Uterus (tissue), 2 donors: ENCODE measurements at regions not wholly inside any gene's neighbourhood (a gene's known extent, or its start where the extent isn't known, plus 50 kb on each side); places are given as distances from the start of the nearest gene placed in this dataset.

ENCODE experiments used
- CTCF ChIP-seq, 4 experiments: fragments of 200-600 bp in 2 of 4; fragments of 450-650 bp in 2 of 4; sonication (generic) in 2 of 4; IDR thresholded peaks; one replicate each; pipeline ENCODE4 v1.5.1; 2016 to 2019; ENCODE audit warnings: antibody characterized with exemption in 4 of 4, mild to moderate bottlenecking in 2 of 4, moderate library complexity in 1 of 4
- POLR2A ChIP-seq, 2 donors: fragments of 450-650 bp; IDR thresholded peaks; one replicate each; pipeline ENCODE4 v1.6.1; 2016; ENCODE audit warnings: antibody characterized with exemption in 2 of 2, mild to moderate bottlenecking in 1 of 2, moderate library complexity in 1 of 2

GRCh38 chr12:108043750-108044533 lies 85.1 kb upstream of the WSCD2 start:
- TF ChIP-seq CTCF (IDR thresholded peaks at IDR 0.05) = no peak
- TF ChIP-seq POLR2A (IDR thresholded peaks at IDR 0.05) = no peak
